Renal pelvis (tissue), 1 donor: ENCODE measurements at regions not wholly inside any gene's neighbourhood (a gene's known extent, or its start where the extent isn't known, plus 50 kb on each side); places are given as distances from the start of the nearest gene placed in this dataset.

Source experiments
- DNase-seq: peaks from one replicate; pipeline ENCODE4 v3.0.0-alpha.2; 2013

- DNase-seq = no peak
Measured at GRCh38 chr5:124420952-124421351, 325.5 kb downstream of the ZNF608 start.

- DNase-seq = no peak
Measured at GRCh38 chr5:124419531-124419930, 326.9 kb downstream of the ZNF608 start.

- DNase-seq = no peak
Measured at GRCh38 chr5:124418390-124418789, 328.0 kb downstream of the ZNF608 start.

GRCh38 chr5:124417196-124417595, 329.2 kb downstream of the ZNF608 start:
- no peak for DNase-seq

GRCh38 chr5:124416627-124417026, 329.8 kb downstream of the ZNF608 start:
- DNase-seq = no peak

- no peak for DNase-seq
Measured at GRCh38 chr5:124414973-124415372, 331.5 kb downstream of the ZNF608 start.

GRCh38 chr5:124410539-124411488, 335.6 kb downstream of the ZNF608 start:
- DNase-seq = no peak

GRCh38 chr5:124408738-124409453, 337.5 kb downstream of the ZNF608 start:
- no peak for DNase-seq

GRCh38 chr5:124404796-124405195, 341.6 kb downstream of the ZNF608 start:
- DNase-seq = no peak

GRCh38 chr5:124403281-124403680, 343.2 kb downstream of the ZNF608 start:
- no peak for DNase-seq

GRCh38 chr5:124402144-124402581, 344.3 kb downstream of the ZNF608 start:
- DNase-seq = no peak

- no peak for DNase-seq
Measured at GRCh38 chr5:124401476-124402143, 344.8 kb downstream of the ZNF608 start.

- DNase-seq = no peak
Measured at GRCh38 chr5:124399426-124399961, 346.9 kb downstream of the ZNF608 start.

- no peak for DNase-seq
Measured at GRCh38 chr5:124398460-124398859, 348.0 kb downstream of the ZNF608 start.

GRCh38 chr5:124397317-124397716, 349.1 kb downstream of the ZNF608 start:
- no peak for DNase-seq

- no peak for DNase-seq
Measured at GRCh38 chr5:124395926-124396325, 350.5 kb downstream of the ZNF608 start.

GRCh38 chr5:124395287-124395686, 351.2 kb downstream of the ZNF608 start:
- DNase-seq = no peak

GRCh38 chr5:124394700-124395245, 351.7 kb downstream of the ZNF608 start:
- no peak for DNase-seq

- DNase-seq = no peak
Measured at GRCh38 chr5:124393584-124394379, 352.7 kb downstream of the ZNF608 start.

GRCh38 chr5:124383693-124384092, 362.7 kb downstream of the ZNF608 start:
- DNase-seq = no peak

GRCh38 chr5:124377386-124377785, 369.1 kb downstream of the ZNF608 start:
- DNase-seq = no peak
